NCI-H1417 treated with DMSO at 0.1 percent for 48 hours (cell line): ENCODE measurements at regions not wholly inside any gene's neighbourhood (a gene's known extent, or its start where the extent isn't known, plus 50 kb on each side); places are given as distances from the start of the nearest gene placed in this dataset.

Source experiments
- DNase-seq: peaks from one replicate; lab custom pipeline; 2025; lab: John Stamatoyannopoulos, UW

DNA sequence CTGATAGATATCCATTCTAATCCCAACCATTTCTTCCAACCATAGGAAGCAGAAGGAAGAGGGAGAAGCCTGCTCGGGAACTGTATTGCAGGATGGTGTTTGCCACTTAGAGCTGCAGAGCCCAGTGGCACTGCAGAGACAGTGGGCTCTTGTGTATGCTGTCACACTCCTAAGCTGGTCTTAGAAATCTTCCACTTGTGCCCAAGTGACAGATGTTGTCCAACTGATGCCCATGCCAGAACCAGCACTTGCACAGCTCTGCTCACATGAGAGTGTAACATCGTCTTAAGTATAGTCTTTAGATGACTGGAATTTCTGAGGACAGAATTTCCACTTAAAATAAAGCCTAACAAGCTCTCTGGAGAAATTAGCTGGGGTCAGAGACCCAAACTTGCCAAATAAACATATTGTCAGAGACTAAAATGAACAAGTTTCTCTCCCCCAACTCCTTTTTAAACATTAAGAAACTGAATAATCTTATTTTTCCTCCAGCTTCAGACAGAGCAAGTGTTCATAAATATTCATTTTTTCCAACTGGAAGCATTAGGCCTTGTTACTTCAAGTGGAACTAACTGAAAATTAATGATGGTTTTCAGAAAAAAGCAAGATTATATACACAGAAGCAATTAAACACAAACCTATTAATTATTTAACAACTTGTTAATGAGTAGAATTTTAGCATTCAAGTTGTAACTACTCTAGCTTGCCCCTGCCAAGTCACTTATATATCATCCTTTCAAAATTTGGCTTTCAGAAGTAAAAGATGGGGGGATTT, 577.3 kb downstream of the AJAP1 start:
- no peak for DNase-seq

DNA sequence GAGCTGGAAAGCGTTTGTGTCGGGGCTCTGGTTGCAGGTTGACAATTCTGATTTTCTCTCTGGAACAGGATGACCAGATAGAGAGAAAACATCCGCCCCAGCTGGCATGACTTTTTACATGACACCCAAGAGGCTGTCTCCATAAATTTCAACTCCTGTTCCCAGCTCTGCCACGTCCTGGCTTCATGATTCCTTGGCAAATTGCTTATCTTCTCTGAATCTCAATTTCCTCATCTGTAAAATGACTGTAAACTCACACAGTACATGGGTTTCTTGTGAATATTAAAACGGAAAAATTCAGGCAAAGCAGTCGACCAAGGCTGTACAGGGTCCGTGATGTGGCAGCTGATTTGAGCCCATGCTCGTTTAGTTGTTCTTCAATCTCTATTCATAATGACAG, 572.7 kb downstream of the AJAP1 start:
- no peak for DNase-seq

DNA sequence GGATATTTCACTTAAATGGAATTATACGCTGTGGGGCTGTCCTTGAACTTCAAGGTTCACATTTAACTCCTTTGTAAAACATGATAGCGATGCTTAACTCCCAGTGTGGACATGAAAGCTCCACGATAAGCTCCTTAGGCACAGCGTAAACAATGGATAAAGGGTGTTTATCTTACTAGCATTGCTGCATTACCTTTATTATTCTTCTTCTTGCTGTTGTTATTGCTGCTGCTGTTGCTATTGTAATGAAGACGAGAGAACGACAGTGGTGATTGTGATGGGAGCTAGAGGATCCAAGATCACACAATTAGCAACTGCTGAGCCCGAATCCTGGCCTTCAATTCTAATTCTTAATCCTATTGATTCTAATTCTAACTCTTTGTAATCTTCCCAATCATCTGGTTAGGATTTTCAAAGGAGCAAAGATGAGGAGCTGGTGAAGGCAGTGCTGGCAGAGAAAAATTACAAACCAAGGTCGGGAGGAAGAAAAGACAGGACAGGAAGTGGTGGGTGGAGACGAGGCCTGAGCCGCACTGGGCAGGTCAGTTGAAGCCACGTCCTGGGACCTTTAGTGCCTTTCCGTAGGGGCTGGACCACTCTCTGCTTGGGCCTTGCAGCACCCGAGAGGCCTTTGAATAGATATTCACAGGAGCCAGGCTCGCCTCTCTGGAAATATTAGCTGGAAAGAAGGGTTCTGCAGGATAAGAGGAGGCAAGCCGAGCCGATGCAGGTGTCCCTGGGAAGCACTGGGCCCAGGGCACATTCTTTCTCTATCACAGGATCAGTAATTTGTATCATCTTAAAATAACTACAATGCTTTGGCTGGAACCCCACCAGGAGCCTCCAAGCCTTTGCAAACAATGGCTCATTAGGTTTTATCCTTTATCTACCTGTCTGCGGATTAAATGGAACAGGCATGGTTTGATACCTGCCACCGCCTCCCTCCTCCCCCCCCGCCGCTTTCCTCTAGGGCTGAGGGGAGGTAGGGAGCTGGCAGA, 571.6 kb downstream of the AJAP1 start:
- DNase-seq: no peak

DNA sequence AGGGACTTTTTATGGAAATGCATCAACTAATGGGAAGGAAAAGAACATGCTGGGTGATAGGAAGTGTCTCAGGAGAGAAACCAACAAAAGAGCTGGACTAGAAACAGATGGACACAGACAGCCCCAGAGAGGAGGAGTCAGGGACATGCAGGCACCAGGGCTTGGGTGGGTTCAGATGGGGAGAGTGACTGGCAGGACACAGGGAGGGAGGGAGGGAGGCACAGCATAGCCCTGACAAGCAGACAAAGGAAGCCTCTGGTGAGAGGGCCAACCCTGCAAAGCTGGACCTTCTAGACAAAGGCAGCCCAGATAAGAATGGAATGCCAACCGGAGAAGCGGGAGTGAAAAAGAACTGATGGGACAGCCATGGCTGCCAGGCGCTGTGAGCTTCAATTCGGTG, 568.8 kb downstream of the AJAP1 start:
- no peak for DNase-seq

DNA sequence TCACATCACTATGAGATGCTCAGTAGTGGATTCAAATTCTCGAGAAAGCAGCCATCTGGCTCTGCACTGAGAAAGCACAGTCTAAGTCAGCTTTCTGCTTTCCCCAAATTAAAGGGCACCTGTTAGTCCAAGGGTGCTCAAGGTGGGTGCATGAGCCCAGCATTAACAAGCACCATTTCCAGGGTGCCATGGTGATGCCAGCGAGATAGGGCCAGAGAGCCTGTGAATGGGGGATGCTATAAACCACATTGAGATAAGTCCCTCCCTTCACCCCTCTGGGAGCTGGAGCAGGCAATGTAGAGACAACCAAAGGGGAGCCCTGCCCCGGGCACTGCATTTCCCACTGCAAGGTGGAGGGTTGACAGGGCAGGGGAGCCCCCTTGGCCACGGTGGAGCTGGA, 568.2 kb downstream of the AJAP1 start:
- no peak for DNase-seq

DNA sequence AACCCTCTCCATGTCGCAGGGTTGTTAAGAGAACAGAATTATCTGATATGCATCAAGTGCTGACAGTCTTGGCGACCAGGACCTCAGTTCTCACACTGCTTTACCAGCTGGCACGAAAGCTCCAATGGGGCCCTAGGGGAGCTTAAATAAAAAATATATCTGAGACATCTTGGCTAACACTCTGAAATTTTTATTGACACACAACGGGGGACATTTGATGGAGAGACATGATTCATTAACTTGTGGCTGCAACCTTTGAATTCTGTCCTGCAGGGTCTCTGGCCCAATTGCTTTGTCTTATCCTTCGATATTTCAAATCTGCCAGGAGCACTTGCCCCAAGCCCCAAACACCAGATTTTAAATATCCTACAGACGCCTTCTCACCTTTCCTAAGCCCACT, 567.0 kb downstream of the AJAP1 start:
- DNase-seq: no peak

DNA sequence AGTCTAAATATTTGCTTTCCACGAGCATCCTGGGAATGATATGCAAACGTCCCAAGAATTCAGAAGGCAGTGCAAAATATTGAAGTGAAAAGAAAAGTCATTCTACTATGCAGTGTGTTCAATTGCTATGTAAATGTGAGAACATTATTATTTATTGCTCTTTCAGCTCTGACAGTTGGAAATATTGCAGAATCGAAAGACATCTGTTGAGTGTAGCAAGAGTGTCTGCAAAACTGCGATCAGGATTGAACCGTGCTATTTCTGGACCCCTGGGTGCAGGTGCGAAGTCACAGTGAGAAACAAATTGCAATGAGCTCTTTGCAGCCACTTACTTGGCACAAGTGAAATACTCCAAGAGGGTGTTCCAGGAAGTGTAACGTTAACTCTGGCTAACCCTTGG, 566.4 kb downstream of the AJAP1 start:
- no peak for DNase-seq

DNA sequence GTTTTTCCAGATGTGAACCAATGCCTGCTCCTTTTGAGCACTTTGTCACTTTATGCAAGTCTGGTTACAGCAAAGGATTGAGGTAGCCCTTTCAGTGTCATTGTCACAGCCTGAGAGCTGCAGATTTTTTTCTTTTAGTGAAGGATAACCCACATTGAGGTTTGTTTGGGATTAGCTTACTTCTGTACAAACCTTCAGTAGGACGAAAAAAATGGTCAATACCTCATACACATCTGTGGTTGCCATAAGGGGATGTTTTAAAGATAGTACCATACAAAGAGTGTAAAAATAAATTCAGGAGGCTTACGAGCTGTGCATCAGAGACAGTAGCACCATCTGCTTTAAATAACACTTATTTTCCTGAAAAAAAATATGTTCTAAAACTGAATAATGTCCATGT, 566.0 kb downstream of the AJAP1 start:
- no peak for DNase-seq

DNA sequence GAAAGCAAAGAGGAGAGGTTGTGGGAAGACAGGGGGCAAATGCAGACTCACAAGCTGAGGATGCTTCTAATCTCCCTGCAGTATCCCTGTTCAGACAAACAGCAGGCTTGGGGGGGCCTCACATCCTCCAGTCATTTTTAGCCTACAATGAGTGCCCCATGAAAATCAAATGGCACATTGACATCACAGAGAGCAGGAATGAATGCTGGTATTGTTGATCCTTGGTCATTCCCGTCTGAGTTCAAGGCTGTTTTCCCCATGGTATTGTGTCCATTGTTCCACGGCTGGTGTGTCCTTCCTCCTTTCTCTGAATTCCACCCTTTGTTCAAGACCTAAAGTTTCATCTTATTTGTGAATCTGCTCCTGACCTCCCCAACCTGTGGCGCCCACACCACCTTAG, 545.6 kb downstream of the AJAP1 start:
- no peak for DNase-seq

DNA sequence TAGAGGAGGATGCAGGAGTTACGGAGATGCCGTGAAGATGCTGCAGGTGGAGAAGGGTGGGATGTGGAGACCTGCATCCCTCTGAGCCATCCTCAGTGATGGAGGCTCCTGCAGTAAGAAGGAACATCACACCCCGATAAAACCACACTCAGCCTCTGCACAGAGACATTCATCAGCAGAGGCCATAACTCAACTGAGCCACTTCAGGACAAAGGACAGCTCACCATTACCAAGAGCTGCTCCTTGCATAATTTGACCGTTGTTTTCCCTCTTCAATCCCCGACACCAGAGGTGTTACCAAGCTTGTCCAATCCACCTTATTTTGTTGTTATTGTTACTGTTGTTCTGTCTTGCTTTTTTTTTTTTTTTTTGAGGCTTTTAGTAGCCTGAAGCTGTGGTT, 543.9 kb downstream of the AJAP1 start:
- no peak for DNase-seq

DNA sequence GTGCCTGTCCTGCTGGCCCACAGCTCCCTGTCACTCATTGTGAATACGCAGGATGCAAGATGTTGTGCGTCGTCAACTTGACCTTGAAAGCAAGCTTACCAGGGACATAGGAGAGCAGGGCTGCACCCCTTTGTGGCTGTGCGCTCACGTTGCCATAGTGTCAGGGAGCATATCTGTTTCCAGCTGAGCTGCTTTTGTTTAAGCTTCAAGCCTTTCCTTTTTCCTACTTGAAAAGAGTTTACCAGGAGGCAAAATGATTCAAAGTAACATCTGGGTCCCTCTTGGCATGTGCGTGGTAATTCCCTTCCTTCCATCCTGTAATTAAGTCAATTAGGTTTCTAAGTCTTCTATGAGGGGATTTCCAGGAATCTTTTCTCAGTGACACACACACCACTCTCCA, 537.1 kb downstream of the AJAP1 start:
- no peak for DNase-seq

DNA sequence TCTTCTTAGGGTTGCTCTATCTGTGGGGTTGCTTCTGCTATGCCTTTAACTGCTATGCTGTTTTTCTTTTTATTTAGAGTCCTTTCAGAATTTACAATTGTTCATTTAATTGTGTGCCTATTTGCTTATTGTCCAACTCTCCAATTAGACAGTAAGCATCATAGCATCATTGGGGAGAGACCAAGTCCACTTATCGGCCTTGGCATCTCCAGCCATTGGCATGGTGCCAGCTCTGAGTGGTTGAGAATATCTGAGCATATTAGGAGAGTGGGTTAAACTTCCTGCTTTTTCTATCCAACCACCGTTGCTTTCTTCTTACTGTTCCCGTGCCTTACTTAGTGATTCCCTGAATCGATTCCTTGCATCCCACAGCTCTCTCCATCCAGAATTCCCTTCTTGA, 535.0 kb downstream of the AJAP1 start:
- no peak for DNase-seq

DNA sequence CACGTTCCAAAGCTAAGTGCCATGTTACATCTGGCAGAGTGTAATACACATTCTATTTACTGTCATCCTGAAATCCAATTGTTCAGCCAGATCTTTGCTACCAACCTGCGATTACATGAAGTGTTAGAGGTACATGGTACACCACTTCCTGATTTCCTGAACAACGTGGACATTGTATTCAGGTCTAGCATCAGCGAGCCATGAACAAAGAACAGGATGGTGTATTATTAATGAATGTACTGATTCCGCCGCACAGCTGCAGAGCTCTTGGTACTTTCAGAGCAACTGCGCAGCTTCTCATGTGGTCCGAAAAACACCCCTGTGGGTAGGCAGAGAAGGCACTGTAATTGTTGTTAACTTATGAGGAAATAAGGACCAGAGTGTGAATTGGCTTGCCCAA, 511.4 kb downstream of the AJAP1 start:
- no peak for DNase-seq

DNA sequence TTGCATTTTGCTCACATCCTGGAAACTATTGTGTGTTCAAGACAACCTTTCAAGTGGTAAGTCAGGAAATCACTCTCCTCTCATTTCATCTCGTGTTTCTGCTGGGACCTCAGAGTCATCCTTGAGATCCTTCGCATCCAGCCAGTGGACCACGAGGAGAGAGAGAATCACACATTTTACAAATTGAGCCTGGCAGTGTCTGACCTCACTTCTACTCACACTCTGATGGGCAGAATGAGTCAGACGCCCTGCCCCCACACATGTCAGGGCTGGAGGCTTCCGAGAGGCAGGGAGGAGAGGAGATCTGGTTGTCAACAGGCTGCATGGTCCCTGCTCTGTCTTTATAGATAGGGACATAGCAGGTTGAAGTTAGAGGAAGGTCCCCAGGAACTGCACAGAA, 509.7 kb downstream of the AJAP1 start:
- no peak for DNase-seq

DNA sequence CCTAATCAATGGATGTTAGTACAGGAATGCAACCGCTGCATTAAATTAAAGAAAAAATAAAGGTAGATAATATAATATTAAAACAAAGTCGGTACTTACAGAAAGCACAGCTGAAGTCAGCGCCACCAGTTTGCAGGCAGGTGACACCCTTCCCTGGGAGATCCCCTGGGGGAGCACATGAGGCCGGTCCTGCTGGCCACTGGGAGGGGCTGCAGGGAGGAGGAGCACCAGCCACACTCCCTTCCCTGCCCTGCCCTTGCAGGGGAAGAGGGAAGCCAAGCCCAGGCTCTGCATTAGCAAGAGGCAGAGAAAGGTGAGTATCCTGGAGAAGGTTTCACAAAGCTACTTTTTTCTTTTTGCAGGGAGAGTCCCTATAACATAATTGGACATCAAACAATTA, 507.0 kb downstream of the AJAP1 start:
- DNase-seq: no peak

DNA sequence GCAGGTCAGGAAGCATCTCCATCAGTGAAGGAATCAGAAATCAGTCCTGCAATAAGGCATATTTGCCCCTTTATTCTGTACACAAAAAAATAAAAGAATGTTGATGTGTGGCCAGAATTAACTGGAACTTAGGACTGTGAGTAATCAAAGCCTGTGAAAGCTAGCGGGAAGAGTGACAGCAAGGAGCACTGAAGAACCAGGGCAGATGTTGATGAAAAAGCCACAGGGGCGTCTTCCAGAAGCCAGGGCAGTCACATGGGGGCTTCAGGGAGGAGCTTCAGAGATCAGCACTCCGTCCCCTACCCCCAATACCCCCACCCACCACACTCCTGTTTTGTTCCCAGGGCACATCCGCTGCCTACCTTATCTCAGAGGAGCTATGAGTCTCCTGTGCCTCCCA, 502.8 kb downstream of the AJAP1 start:
- no peak for DNase-seq

DNA sequence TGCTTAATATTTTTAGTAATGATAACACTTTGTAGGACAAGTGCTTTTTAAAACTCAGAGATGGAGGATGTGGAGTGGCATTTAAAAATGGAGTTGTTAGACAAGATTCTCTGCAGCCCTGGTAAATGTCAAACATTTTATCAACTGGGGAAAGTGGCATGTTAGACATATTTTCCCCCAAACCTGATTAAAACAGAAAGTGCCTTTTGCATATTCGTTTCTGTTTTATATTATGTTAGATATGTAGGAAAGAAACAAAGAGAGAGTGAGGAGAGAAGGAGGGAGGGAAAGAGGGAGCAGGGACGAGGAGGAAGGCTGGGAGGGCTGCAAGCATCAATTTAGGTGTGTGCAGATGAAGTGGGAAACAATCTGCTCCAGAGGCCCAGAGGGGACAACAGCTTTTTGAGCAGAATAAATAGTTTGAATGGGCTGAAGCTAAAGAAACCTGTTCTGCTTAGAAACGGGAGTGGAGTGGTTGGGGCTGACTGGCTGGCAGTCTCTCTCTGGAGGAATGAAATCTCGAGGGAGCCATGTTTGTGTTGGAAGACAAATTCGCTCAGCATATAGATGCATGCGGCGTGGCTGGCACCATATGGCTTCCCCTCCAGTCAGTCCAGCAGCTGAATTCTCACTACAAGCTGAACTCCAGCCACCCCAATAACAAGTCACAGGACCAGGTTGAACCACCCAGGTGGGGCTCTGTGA, 502.2 kb downstream of the AJAP1 start:
- no peak for DNase-seq

DNA sequence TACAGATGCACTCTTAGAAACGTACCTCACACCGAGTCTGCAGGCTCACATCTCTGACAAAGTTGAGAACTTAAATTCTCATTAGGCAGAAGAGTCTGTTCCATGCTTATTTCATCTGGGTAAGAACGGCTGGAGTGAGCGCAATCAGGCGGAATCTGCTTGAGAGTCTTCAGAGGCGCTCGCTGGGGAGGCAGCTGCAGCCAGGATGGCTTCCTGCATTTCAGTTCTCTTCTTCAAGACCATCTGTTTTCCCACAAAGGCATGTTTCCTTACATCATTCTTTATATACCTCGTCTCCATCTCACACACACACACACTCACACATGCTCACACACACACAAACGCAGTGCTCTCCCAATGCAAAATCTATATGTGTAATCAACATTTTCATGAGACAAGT, 497.1 kb downstream of the AJAP1 start:
- DNase-seq: no peak

DNA sequence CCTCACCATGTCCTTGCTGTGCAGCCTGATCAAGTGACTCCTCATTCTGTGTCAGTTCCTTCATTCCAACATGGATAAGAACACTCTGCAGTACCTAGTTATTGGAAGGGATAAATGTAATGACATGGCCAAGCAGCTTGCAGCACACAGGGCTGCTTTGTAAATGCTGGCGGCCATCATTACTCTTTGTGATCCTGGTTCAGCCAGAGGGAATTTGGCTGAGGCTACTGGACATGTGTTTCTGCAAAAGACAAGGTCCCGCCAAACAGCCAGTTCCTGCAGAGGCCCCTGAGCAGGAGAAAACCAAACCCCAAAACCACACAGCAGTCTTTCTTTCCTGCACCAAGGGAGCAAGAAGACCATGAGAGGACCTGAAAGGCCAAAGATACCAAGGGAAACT, 495.8 kb downstream of the AJAP1 start:
- DNase-seq: no peak

DNA sequence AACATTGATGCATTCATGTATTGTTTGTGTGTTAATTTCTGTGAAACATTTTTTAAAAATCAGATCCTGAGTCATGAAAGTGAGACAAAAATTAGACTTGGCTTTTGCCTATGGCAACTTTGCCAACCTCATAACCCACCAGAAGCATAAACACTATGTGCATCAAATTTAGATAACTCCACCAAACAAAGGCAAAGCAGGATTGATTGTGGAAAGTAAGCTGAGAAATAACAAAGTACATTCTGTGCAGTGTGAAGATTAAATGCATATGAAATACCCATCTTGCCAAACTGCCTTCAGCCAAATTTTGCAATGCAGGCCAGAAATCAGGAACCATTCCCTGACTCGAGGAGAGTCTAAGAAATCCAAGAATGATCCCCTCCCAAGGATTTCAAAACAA, 493.4 kb downstream of the AJAP1 start:
- DNase-seq: no peak

DNA sequence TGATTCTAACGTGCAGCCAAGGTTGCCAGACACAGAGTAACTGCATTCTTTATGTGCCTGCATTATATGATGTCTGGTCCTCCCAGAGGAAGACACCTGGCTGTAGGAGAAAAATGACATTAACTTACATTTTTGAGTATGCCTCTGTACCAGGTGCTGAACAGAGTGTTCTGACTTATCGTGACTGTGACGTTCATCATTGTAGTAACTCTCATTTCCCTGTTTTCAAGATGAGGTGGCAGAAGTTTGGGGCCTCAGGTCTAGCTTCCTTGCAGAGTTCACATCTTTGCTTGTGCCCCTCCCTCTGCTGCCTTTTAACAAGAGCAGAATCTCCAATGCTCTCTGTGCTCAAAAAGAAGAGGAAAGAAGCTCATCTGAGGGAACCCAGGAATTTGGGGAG, 488.0 kb downstream of the AJAP1 start:
- no peak for DNase-seq

DNA sequence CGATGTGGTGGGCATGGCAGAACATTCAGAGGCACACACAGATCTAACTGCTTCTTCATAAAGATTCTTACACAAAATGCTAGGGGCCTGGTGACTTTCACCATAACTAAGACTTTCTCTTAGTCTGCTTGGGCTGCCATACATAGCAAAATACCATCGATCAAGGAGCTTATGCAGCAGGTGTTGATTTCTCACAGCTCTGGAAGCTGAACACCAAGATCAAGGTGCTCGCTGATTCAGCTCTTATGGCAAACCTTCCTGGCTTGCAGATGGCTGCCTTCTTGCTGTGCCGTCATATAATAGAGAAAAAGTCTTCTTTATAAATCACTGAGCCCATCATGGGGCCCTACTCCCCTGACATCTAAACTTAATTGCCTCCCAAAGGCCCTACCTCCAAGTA, 487.3 kb downstream of the AJAP1 start:
- no peak for DNase-seq

DNA sequence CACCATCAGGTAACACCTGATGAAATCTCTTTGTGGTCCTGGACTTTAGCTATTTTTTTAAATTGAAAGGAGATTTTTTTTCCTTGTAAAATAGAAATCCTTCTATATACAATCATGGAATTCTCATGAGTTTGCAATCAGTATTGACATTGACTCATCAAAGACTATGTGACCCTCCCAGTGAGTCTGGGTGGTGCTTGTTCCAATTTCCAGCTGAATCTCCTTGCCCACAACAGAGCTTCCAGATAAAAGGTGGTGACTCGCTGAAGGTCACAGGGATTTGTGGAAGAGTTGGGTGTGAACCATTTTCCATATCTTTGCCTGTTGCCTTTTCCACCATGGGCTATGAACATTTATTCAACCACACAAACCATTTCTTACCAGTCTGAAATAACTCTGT, 486.6 kb downstream of the AJAP1 start:
- DNase-seq: no peak
